ENCODE measurements at regions not wholly inside any gene's neighbourhood (a gene's known extent, or its start where the extent isn't known, plus 50 kb on each side); places are given as distances from the start of the nearest gene placed in this dataset.

- TF ChIP-seq EZH2 (IDR thresholded peaks at IDR 0.05; ENCODE audit: low read length) = no peak
- TF ChIP-seq CTCF (optimal IDR thresholded peaks at IDR 0.05 in 1 of 3, IDR thresholded peaks at IDR 0.05 in 1 of 3, conservative IDR thresholded peaks at IDR 0.05 in 1 of 3; ENCODE audit: extremely low read depth in 1 of 3, insufficient read depth in 2 of 3, low read length in 3 of 3) = no peak
Measured at GRCh38 chr6:128599036-128599435, 78.6 kb upstream of the PTPRK start.
